Endothelial cell of umbilical vein (primary cell): ENCODE measurements at regions not wholly inside any gene's neighbourhood (a gene's known extent, or its start where the extent isn't known, plus 50 kb on each side); places are given as distances from the start of the nearest gene placed in this dataset.

Source experiments
- BruUV-seq: library from RNA; stranded (reverse); fragments of 400-500 nt; replicated peaks from 2 replicates; lab custom pipeline; 2021; lab: Mats Ljungman, UMichigan
- CTCF ChIA-PET: fragments of 300-600, 350-600 bp; sonication (Branson Sonifier 250); formaldehyde crosslinking; loops from one replicate; lab custom pipeline; 2021; ENCODE audit warnings: antibody characterized with exemption, inconsistent platforms; lab: Charles Lee
- POLR2A ChIA-PET: fragments of 300-600, 350-600 bp; sonication (Branson Sonifier 250); formaldehyde crosslinking; loops from one replicate; lab custom pipeline; 2021; ENCODE audit warnings: antibody characterized with exemption, inconsistent platforms; lab: Charles Lee
- DNase-seq: peaks from one replicate; pipeline ENCODE4 v3.0.0-alpha.2; 2011; ENCODE audit warnings: low read depth, low spot score
- FAIRE-seq: peaks from 2 replicates; lab custom pipeline; 2011; peaks lifted over from hg19 to GRCh38; lab: Jason Lieb, UNC
- H2AFZ ChIP-seq: 2 replicates; pipeline ENCODE4 v1.6.0; 2012; ENCODE audit warnings: low read depth, low read length, control low read depth, inconsistent platforms
- H3K27ac ChIP-seq: 2 replicates; pipeline ENCODE4 v1.5.1; 2011; ENCODE audit warnings: low read depth, mild to moderate bottlenecking, control low read depth, low read length, moderate library complexity; ENCODE audit not compliant: insufficient read depth
- H3K27me3 ChIP-seq, 2 experiments: 2 replicates each; pipeline versions ENCODE4 v1.6.0 to v1.6.1; 2011; ENCODE audit warnings: low read length in 2 of 2, mixed read lengths in 1 of 2; ENCODE audit not compliant: control insufficient read depth in 2 of 2, insufficient read depth in 2 of 2
- H3K36me3 ChIP-seq, 2 experiments: 2 replicates in 1 of 2; 3 replicates in 1 of 2; pipeline ENCODE4 v1.5.1; 2011; ENCODE audit warnings: low read length in 2 of 2, mild to moderate bottlenecking in 1 of 2, moderate library complexity in 1 of 2; ENCODE audit not compliant: control insufficient read depth in 2 of 2, insufficient read depth in 2 of 2; ENCODE audit errors: extremely low read depth in 1 of 2
- H3K4me1 ChIP-seq: 3 replicates; pipeline ENCODE4 v1.5.1; 2011; ENCODE audit warnings: mild to moderate bottlenecking, low read length; ENCODE audit not compliant: control insufficient read depth, insufficient read depth; ENCODE audit errors: extremely low read depth
- H3K4me2 ChIP-seq: 2 replicates; pipeline ENCODE4 v1.6.1; 2011; ENCODE audit warnings: low read length, control low read depth, mixed read lengths; ENCODE audit not compliant: insufficient read depth
- H3K4me3 ChIP-seq, 3 experiments: fragments of 200-600 bp in 1 of 3; sonication (generic), shearing (Covaris generic) in 1 of 3; replicated peaks in 1 of 3; 2 replicates each; pipeline ENCODE4 v1.5.1; 2011 to 2016; ENCODE audit warnings: control low read depth in 3 of 3, low read length in 3 of 3, mild to moderate bottlenecking in 2 of 3, inconsistent platforms in 1 of 3, low read depth in 1 of 3, moderate library complexity in 1 of 3; ENCODE audit not compliant: insufficient read depth in 1 of 3
- H3K79me2 ChIP-seq: 2 replicates; pipeline ENCODE4 v1.6.0; 2012; ENCODE audit warnings: low read length, inconsistent platforms; ENCODE audit not compliant: control insufficient read depth, insufficient read depth
- H3K9ac ChIP-seq: replicated peaks from 2 replicates; pipeline ENCODE3; 2011; ENCODE audit warnings: low read length, control low read depth; ENCODE audit not compliant: insufficient read depth; ENCODE audit errors: extremely low read depth
- H3K9me1 ChIP-seq: replicated peaks from 3 replicates; pipeline ENCODE4 v1.6.0; 2011; ENCODE audit warnings: mild to moderate bottlenecking, low read length; ENCODE audit not compliant: control insufficient read depth, insufficient read depth; ENCODE audit errors: extremely low read depth
- H3K9me3 ChIP-seq: replicated peaks from 2 replicates; pipeline ENCODE4 v1.5.1; 2012; ENCODE audit warnings: low read length, inconsistent platforms; ENCODE audit not compliant: control insufficient read depth, insufficient read depth
- H4K20me1 ChIP-seq: replicated peaks from 2 replicates; pipeline ENCODE3; 2011; ENCODE audit warnings: mild to moderate bottlenecking, low read length; ENCODE audit not compliant: control insufficient read depth, insufficient read depth; ENCODE audit errors: extremely low read depth
- CTCF ChIP-seq, 2 donors: IDR thresholded peaks; 1 replicate in 1 of 2; 2 replicates in 1 of 2; pipeline ENCODE4 v1.5.1; 2011; ENCODE audit warnings: low read length in 2 of 2, mild to moderate bottlenecking in 2 of 2, moderate library complexity in 2 of 2, control low read depth in 1 of 2, inconsistent platforms in 1 of 2, low read depth in 1 of 2; ENCODE audit not compliant: insufficient read depth in 1 of 2; ENCODE audit errors: extremely low read depth in 1 of 2
- EZH2 ChIP-seq: IDR thresholded peaks from 2 replicates; pipeline ENCODE4 v1.6.1; 2012; ENCODE audit warnings: borderline replicate concordance, low read depth, mild to moderate bottlenecking, moderate library complexity, low read length, inconsistent platforms; ENCODE audit not compliant: severe bottlenecking
- FOS ChIP-seq: IDR thresholded peaks from 2 replicates; pipeline ENCODE4 v1.6.1; 2011; ENCODE audit warnings: mild to moderate bottlenecking, low read length, moderate library complexity, borderline replicate concordance; ENCODE audit not compliant: insufficient read depth
- GATA2 ChIP-seq: IDR thresholded peaks from 2 replicates; pipeline ENCODE4 v1.7.0; 2011; ENCODE audit warnings: low read depth, mild to moderate bottlenecking, moderate library complexity, mixed read lengths, low read length; ENCODE audit not compliant: insufficient read length, insufficient read depth
- JUN ChIP-seq: IDR thresholded peaks from 2 replicates; pipeline ENCODE4 v1.6.1; 2011; ENCODE audit warnings: borderline replicate concordance, low read depth; ENCODE audit not compliant: insufficient read length, insufficient read depth
- MAX ChIP-seq: IDR thresholded peaks from 2 replicates; pipeline ENCODE4 v1.6.1; 2011; ENCODE audit not compliant: insufficient read depth, insufficient read length
- MYC ChIP-seq: IDR thresholded peaks from one replicate; pipeline ENCODE4 v1.6.1; 2011; ENCODE audit warnings: mild to moderate bottlenecking, low read depth, low read length
- POLR2A ChIP-seq: IDR thresholded peaks from 2 replicates; pipeline ENCODE4 v1.6.1; 2012; ENCODE audit warnings: low read depth, mild to moderate bottlenecking, control low read depth, low read length
- POLR2AphosphoS5 ChIP-seq: IDR thresholded peaks from 2 replicates; pipeline ENCODE4 v1.6.1; 2012; ENCODE audit warnings: low read depth, mild to moderate bottlenecking, control low read depth, low read length, moderate library complexity; ENCODE audit not compliant: insufficient read depth
- dilution Hi-C: fragments of 300-500 bp; cut with MboI; formaldehyde crosslinking; loops from one replicate; pipeline ENCODE4 v1.15.0; 2019; ENCODE audit warnings: low sequenced_read_pairs; ENCODE audit not compliant: extremely low pct_ligation_motif_present
- intact Hi-C: fragments of 100-400 bp; cut with micrococcal nuclease; formaldehyde crosslinking; loops from one replicate; pipeline ENCODE4 v1.10.0; 2022

GRCh38 chr13:85655040-85655439 lies 144.2 kb downstream of the SLITRK6 start:
- ChIA-PET POLR2A (no interaction called here), CTCF (no interaction called here)
- Histone ChIP-seq H3K4me1 (no peaks in the 10 kb centered on the region), H2AFZ (no peak overlapping the region), H3K4me3 (no peak overlapping the region), H3K27ac (no peak overlapping the region), H3K79me2 (no peaks in the 10 kb centered on the region), H3K9me1 (no peaks in the 10 kb centered on the region), H3K36me3 (no peaks in the 10 kb centered on the region), H3K4me2 (no peak overlapping the region), H4K20me1 (no peaks in the 10 kb centered on the region), H3K9ac (no peak overlapping the region), H3K27me3 (no peaks in the 10 kb centered on the region), H3K9me3 (peaks cover 2% of the 10 kb centered on the region)
- no peak for TF ChIP-seq FOS
- no peak for TF ChIP-seq EZH2
- TF ChIP-seq POLR2AphosphoS5 = no peak
- no peak for TF ChIP-seq MYC
- no peak for TF ChIP-seq CTCF (IDR thresholded peaks at IDR 0.05; ENCODE audit: extremely low read depth in 1 of 2, insufficient read depth in 1 of 2, low read depth in 1 of 2, low read length in 2 of 2)
- no peak for TF ChIP-seq MAX
- no peak for TF ChIP-seq POLR2A
- BruUV-seq = no TSS peak
- dilution Hi-C loops = no loop called here
- intact Hi-C loops = no loop called here
- no peak for DNase-seq
- no peak for FAIRE-seq

GRCh38 chr13:85654227-85654626 lies 145.0 kb downstream of the SLITRK6 start:
- no TSS peak for BruUV-seq
- H3K9me3 ChIP-seq = peaks cover 2% of the 10 kb centered on the region
- TF ChIP-seq POLR2A (no peak), JUN (no peak), POLR2AphosphoS5 (no peak), EZH2 (no peak), MYC (no peak), FOS (no peak), MAX (no peak), GATA2 (no peak), CTCF (IDR thresholded peaks at IDR 0.05; ENCODE audit: extremely low read depth in 1 of 2, insufficient read depth in 1 of 2, low read depth in 1 of 2, low read length in 2 of 2) (no peak)
- no peak overlapping the region for H3K4me2 ChIP-seq
- H2AFZ ChIP-seq = no peak overlapping the region
- POLR2A ChIA-PET = no interaction called here
- H3K4me1 ChIP-seq = no peaks in the 10 kb centered on the region
- H3K27ac ChIP-seq = no peak overlapping the region
- no peaks in the 10 kb centered on the region for H3K27me3 ChIP-seq
- no peaks in the 10 kb centered on the region for H3K79me2 ChIP-seq
- DNase-seq = no peak
- no peak for FAIRE-seq
- H3K36me3 ChIP-seq = no peaks in the 10 kb centered on the region
- intact Hi-C loops = no loop called here
- dilution Hi-C loops = no loop called here
- no peaks in the 10 kb centered on the region for H3K9me1 ChIP-seq
- no peak overlapping the region for H3K9ac ChIP-seq
- CTCF ChIA-PET = no interaction called here
- no peak overlapping the region for H3K4me3 ChIP-seq
- H4K20me1 ChIP-seq = no peaks in the 10 kb centered on the region
